K562 (cell line): ENCODE measurements at regions not wholly inside any gene's neighbourhood (a gene's known extent, or its start where the extent isn't known, plus 50 kb on each side); places are given as distances from the start of the nearest gene placed in this dataset.

ENCODE experiments used
- ATAC-seq: fragments of 200-7000 bp; cut with Tn5 transposase; 3 replicates; pipeline ENCODE4 v1.9.1; 2020; ENCODE audit warnings: moderate library complexity
- BruUV-seq: library from RNA; stranded (reverse); fragments of 400-500 nt; replicated peaks from 2 replicates; lab custom pipeline; 2021; lab: Mats Ljungman, UMichigan
- CTCF ChIA-PET: fragments of 300-600 bp; formaldehyde crosslinking; extraction: SDS; loops from one replicate; lab custom pipeline; 2021; ENCODE audit warnings: low intra/inter-chr PET ratio; lab: Yijun Ruan, JAX
- POLR2A ChIA-PET: fragments of 300-600, 350-650 bp; sonication (Branson Sonifier 250); formaldehyde crosslinking; extraction: SDS; loops from one replicate; lab custom pipeline; 2021; ENCODE audit warnings: antibody characterized with exemption, inconsistent platforms; lab: Yijun Ruan, JAX
- DNase-seq, 4 experiments: peaks; one replicate each; pipeline versions ENCODE4 v3.0.0 to v3.0.0-alpha.2; 2011 to 2018; ENCODE audit warnings: low spot score in 3 of 4, mixed read lengths in 3 of 4; ENCODE audit errors: extremely low read depth in 1 of 4
- FAIRE-seq: peaks from 2 replicates; lab custom pipeline; 2011; peaks lifted over from hg19 to GRCh38; lab: Jason Lieb, UNC
- H2AFZ ChIP-seq: 2 replicates; pipeline ENCODE4 v1.6.0; 2011; ENCODE audit warnings: low read depth, low read length, control low read depth, inconsistent platforms
- H3K27ac ChIP-seq: fragments of 200-600 bp; 3 replicates; pipeline ENCODE4 v1.8.0; 2011; ENCODE audit warnings: low read depth, mild to moderate bottlenecking, control low read depth, inconsistent platforms, low read length, moderate library complexity, mixed read lengths; ENCODE audit errors: extremely low read depth
- H3K27me3 ChIP-seq, 2 experiments: fragments of 300-600 bp in 1 of 2; 2 replicates in 1 of 2; 3 replicates in 1 of 2; pipeline versions ENCODE4 v1.6.0 to v1.8.0; 2011; ENCODE audit warnings: inconsistent platforms in 2 of 2, low read length in 2 of 2, mild to moderate bottlenecking in 1 of 2, mixed read lengths in 1 of 2, moderate library complexity in 1 of 2; ENCODE audit not compliant: control insufficient read depth in 2 of 2, insufficient read depth in 2 of 2
- H3K36me3 ChIP-seq: fragments of 300-600 bp; 3 replicates; pipeline ENCODE4 v1.8.0; 2011; ENCODE audit warnings: mild to moderate bottlenecking, low read length, inconsistent platforms; ENCODE audit not compliant: control insufficient read depth, insufficient read depth
- H3K4me1 ChIP-seq, 2 experiments: fragments of 200-600 bp in 1 of 2; replicated peaks in 1 of 2; 2 replicates in 1 of 2; 3 replicates in 1 of 2; pipeline versions ENCODE4 v1.5.1 to v1.8.0; 2011; ENCODE audit warnings: inconsistent platforms in 2 of 2, low read length in 2 of 2, mild to moderate bottlenecking in 1 of 2, mixed read lengths in 1 of 2, moderate library complexity in 1 of 2; ENCODE audit not compliant: control insufficient read depth in 2 of 2, insufficient read depth in 2 of 2
- H3K4me2 ChIP-seq: 2 replicates; pipeline ENCODE4 v1.6.1; 2011; ENCODE audit warnings: low read length, control low read depth, inconsistent platforms, mixed read lengths; ENCODE audit not compliant: insufficient read depth
- H3K4me3 ChIP-seq: fragments of 200-600 bp; sonication (generic), shearing (Covaris generic); 2 replicates; pipeline ENCODE4 v1.5.1; 2016; ENCODE audit warnings: control low read depth, inconsistent platforms
- H3K79me2 ChIP-seq: fragments of 200-600 bp; 3 replicates; pipeline ENCODE4 v1.8.0; 2011; ENCODE audit warnings: low read length, inconsistent platforms; ENCODE audit not compliant: control insufficient read depth, insufficient read depth
- H3K9ac ChIP-seq, 2 experiments: 2 replicates each; pipeline versions ENCODE4 v1.6.0 to v1.6.1; 2011; ENCODE audit warnings: low read depth in 2 of 2, low read length in 2 of 2, control low read depth in 1 of 2, inconsistent platforms in 1 of 2, mild to moderate bottlenecking in 1 of 2, mixed read lengths in 1 of 2; ENCODE audit not compliant: insufficient read depth in 1 of 2
- H3K9me1 ChIP-seq: one replicate; pipeline ENCODE4 v1.6.0; 2011; ENCODE audit warnings: inconsistent platforms, mild to moderate bottlenecking, low read length, moderate library complexity; ENCODE audit not compliant: control insufficient read depth, insufficient read depth
- H3K9me3 ChIP-seq: replicated peaks from 2 replicates; pipeline ENCODE4 v1.5.1; 2011; ENCODE audit warnings: low read depth, low read length, inconsistent platforms; ENCODE audit not compliant: control insufficient read depth, insufficient read depth
- H4K20me1 ChIP-seq: replicated peaks from 2 replicates; pipeline ENCODE4 v1.6.1; 2011; ENCODE audit warnings: low read length, inconsistent platforms, mixed read lengths; ENCODE audit not compliant: control insufficient read depth, insufficient read depth
- CBX8 ChIP-seq: fragments of 200-600 bp; sonication (generic); IDR thresholded peaks from 2 replicates; pipeline ENCODE4 v1.6.1; 2012; ENCODE audit warnings: borderline replicate concordance, mixed run types, low read depth, mild to moderate bottlenecking, moderate library complexity, mixed read lengths, low read length, control low read depth, inconsistent platforms; ENCODE audit not compliant: poor library complexity, severe bottlenecking; ENCODE audit errors: extremely low read depth
- DACH1 ChIP-seq: fragments of 450-650 bp; IDR thresholded peaks from 2 replicates; pipeline ENCODE4 v1.6.1; 2018; ENCODE audit not compliant: partially characterized antibody
- EGR1 ChIP-seq: fragments of 450-650 bp; conservative IDR thresholded peaks from 2 replicates; pipeline ENCODE4 v1.6.1; 2017; ENCODE audit warnings: mild to moderate bottlenecking
- HMG20A ChIP-seq: fragments of 450-650 bp; formaldehyde crosslinking; conservative IDR thresholded peaks from 2 replicates; pipeline ENCODE4 v1.4.0; 2020; ENCODE audit warnings: mild to moderate bottlenecking, mixed read lengths
- KLF10 ChIP-seq: fragments of 250-450 bp; sonication (Bioruptor Pico); IDR thresholded peaks from 2 replicates; pipeline ENCODE4 v1.6.1; 2021; ENCODE audit warnings: matching md5 sums
- LEF1 ChIP-seq: fragments of 450-650 bp; IDR thresholded peaks from 2 replicates; pipeline ENCODE4 v1.6.1; 2016; ENCODE audit warnings: mild to moderate bottlenecking
- MAFF ChIP-seq: IDR thresholded peaks from 2 replicates; pipeline ENCODE4 v1.6.1; 2012; ENCODE audit warnings: low read length, improper control_type of control experiment
- ZNF263 ChIP-seq: sonication (generic); formaldehyde crosslinking; IDR thresholded peaks from 2 replicates; pipeline ENCODE4 v1.8.0; 2022; ENCODE audit warnings: mild to moderate bottlenecking, missing genetic modification reagents, borderline replicate concordance
- WGBS: fragments of 100-300 bp; shearing (Covaris generic); methylation state at CpG from one replicate; pipeline ENCODE4 v1.1.6; 2016; ENCODE audit warnings: low coverage, mixed read lengths; ENCODE audit not compliant: insufficient coverage; ENCODE audit errors: missing lambda C conversion rate; 5-methylcytosine and 5-hydroxymethylcytosine counted together
- in situ Hi-C: fragments of 300-500 bp; cut with MboI; formaldehyde crosslinking; loops from 4 replicates; pipeline ENCODE4 v1.15.0; 2018; ENCODE audit warnings: inconsistent platforms, mixed read lengths
- intact Hi-C: fragments of 100-400 bp; cut with micrococcal nuclease; formaldehyde crosslinking; loops from 2 replicates; pipeline ENCODE4 v1.14.2; 2022
- TF ChIP-seq, protein P1 (sequence below): fragments of 450-650 bp; IDR thresholded peaks from 2 replicates; pipeline ENCODE4 v1.6.1; 2016; ENCODE audit warnings: missing biosample characterization, missing genetic modification characterization

DNA sequence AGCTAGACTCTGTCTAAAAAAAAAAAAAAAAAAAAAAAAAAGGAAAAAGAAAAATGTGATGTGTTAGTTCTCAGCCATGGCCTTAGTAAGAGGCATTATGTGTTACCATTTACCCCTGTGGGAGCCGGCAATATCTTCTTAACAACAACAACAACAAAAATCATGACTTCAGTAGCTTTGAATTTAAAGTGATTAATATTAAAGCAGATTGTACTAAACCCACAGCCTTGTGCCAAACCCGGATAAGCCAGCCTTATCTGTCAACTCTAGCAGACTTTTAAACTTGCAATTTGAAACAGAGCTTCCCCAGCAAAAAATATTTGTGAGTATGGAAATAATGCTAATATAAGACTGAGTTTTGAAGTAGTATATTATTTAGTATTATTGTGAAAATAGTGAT, 462.1 kb upstream of the GNPDA2 start:
- Histone ChIP-seq H3K79me2 (no peaks in the 10 kb centered on the region), H3K9me1 (no peaks in the 10 kb centered on the region), H4K20me1 (no peaks in the 10 kb centered on the region), H3K4me1 (no peaks in the 10 kb centered on the region), H3K27me3 (no peaks in the 10 kb centered on the region), H3K9me3 (no peaks in the 10 kb centered on the region), H3K9ac (no peak overlapping the region), H3K4me2 (no peak overlapping the region), H3K27ac (no peak overlapping the region), H3K36me3 (no peaks in the 10 kb centered on the region), H3K4me3 (no peak overlapping the region), H2AFZ (no peak overlapping the region)
- in situ Hi-C loops = no loop called here
- ATAC-seq = no peak
- 0% methylated on average over 2 of the region's 2 CpGs for WGBS
- POLR2A ChIA-PET = no interaction called here
- DNase-seq = no peak
- no TSS peak for BruUV-seq
- intact Hi-C loops = no loop called here
- TF ChIP-seq MAFF = no peak
- TF ChIP-seq CBX8 = no peak
- TF ChIP-seq ZNF263 (CRISPR knock-in tag) = no peak
- no peak for TF ChIP-seq KLF10 (CRISPR knock-in tag)
- TF ChIP-seq LEF1 = no peak
- no peak for TF ChIP-seq EGR1
- TF ChIP-seq, protein P1, sequence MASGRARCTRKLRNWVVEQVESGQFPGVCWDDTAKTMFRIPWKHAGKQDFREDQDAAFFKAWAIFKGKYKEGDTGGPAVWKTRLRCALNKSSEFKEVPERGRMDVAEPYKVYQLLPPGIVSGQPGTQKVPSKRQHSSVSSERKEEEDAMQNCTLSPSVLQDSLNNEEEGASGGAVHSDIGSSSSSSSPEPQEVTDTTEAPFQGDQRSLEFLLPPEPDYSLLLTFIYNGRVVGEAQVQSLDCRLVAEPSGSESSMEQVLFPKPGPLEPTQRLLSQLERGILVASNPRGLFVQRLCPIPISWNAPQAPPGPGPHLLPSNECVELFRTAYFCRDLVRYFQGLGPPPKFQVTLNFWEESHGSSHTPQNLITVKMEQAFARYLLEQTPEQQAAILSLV (tag) = no peak
- TF ChIP-seq DACH1 = no peak
- TF ChIP-seq HMG20A (CRISPR knock-in tag) = no peak
- no peak for FAIRE-seq
- CTCF ChIA-PET = no interaction called here
